HCT116 (cell line): ENCODE measurements at regions not wholly inside any gene's neighbourhood (a gene's known extent, or its start where the extent isn't known, plus 50 kb on each side); places are given as distances from the start of the nearest gene placed in this dataset.

Experiments
- ATAC-seq: fragments of 200-7000 bp; cut with Tn5 transposase; 2 replicates; pipeline ENCODE4 v1.9.1; 2020; ENCODE audit warnings: mild to moderate bottlenecking, moderate library complexity
- BruUV-seq: library from RNA; stranded (reverse); fragments of 400-500 nt; replicated peaks from 2 replicates; lab custom pipeline; 2021; lab: Mats Ljungman, UMichigan
- CTCF ChIA-PET: fragments of 300-600 bp; sonication (Branson Sonifier 250); formaldehyde crosslinking; loops from one replicate; lab custom pipeline; 2021; ENCODE audit warnings: antibody characterized with exemption; lab: Charles Lee
- POLR2A ChIA-PET: fragments of 300-600, 350-600 bp; sonication (Branson Sonifier 250); formaldehyde crosslinking; loops from one replicate; lab custom pipeline; 2021; ENCODE audit warnings: antibody characterized with exemption; lab: Charles Lee
- RAD21 ChIA-PET, 2 experiments: fragments of 300-600 bp; sonication (Branson Sonifier 250); formaldehyde crosslinking; loops; one replicate each; lab custom pipeline; 2023; ENCODE audit warnings: low total read pairs in 2 of 2; ENCODE audit not compliant: uncharacterized antibody in 2 of 2, unreplicated experiment in 2 of 2, low non-redundant PET in 1 of 2; lab: Charles Lee
- DNase-seq: peaks from one replicate; pipeline ENCODE4 v3.0.0-alpha.2; 2010; ENCODE audit warnings: low read depth, low spot score
- H2AFZ ChIP-seq: fragments of 200-600 bp; shearing (Covaris generic), sonication (generic); 2 replicates; pipeline ENCODE4 v1.6.1; 2017; ENCODE audit warnings: low read depth, mixed run types, mixed read lengths, antibody characterized with exemption, low read length; ENCODE audit not compliant: poor library complexity, severe bottlenecking
- H3K27ac ChIP-seq: 2 replicates; pipeline ENCODE4 v1.5.1; 2012; ENCODE audit warnings: low read depth, low read length
- H3K27me3 ChIP-seq: fragments of 200-600 bp; sonication (generic); 2 replicates; pipeline ENCODE4 v1.6.1; 2016; ENCODE audit warnings: mixed run types, low read length, mixed read lengths; ENCODE audit not compliant: insufficient read depth
- H3K36me3 ChIP-seq, 2 experiments: fragments of 200-500 bp in 1 of 2; fragments of 200-600 bp in 1 of 2; sonication (Bioruptor generic) in 1 of 2; sonication (generic) in 1 of 2; 2 replicates each; pipeline versions ENCODE4 v1.5.1 to v1.6.1; 2014 to 2016; ENCODE audit warnings: low read length in 2 of 2, inconsistent platforms in 1 of 2, mixed read lengths in 1 of 2, mixed run types in 1 of 2; ENCODE audit not compliant: insufficient read depth in 2 of 2, control insufficient read depth in 1 of 2
- H3K4me1 ChIP-seq, 2 experiments: fragments of 200-600 bp in 1 of 2; sonication (generic) in 1 of 2; 2 replicates each; pipeline versions ENCODE4 v1.5.1 to v1.6.1; 2012 to 2017; ENCODE audit warnings: low read length in 2 of 2, inconsistent platforms in 1 of 2, mild to moderate bottlenecking in 1 of 2, mixed read lengths in 1 of 2, mixed run types in 1 of 2, moderate library complexity in 1 of 2; ENCODE audit not compliant: insufficient read depth in 2 of 2, control insufficient read depth in 1 of 2
- H3K4me2 ChIP-seq: fragments of 200-600 bp; sonication (generic); 2 replicates; pipeline ENCODE4 v1.6.1; 2017; ENCODE audit warnings: mixed run types, low read length, mixed read lengths
- H3K4me3 ChIP-seq, 2 experiments: fragments of 200-600 bp in 1 of 2; sonication (generic) in 1 of 2; replicated peaks in 1 of 2; 2 replicates each; pipeline ENCODE4 v1.5.1; 2011 to 2016; ENCODE audit warnings: low read length in 2 of 2, control low read depth in 1 of 2, low read depth in 1 of 2, mild to moderate bottlenecking in 1 of 2, mixed read lengths in 1 of 2, mixed run types in 1 of 2
- H3K79me2 ChIP-seq: fragments of 200-600 bp; sonication (generic); 2 replicates; pipeline ENCODE4 v1.6.1; 2017; ENCODE audit warnings: mild to moderate bottlenecking, mixed run types, low read length, moderate library complexity, mixed read lengths; ENCODE audit not compliant: insufficient read depth
- H3K9ac ChIP-seq: fragments of 200-600 bp; sonication (generic); 2 replicates; pipeline ENCODE4 v1.6.1; 2016; ENCODE audit warnings: low read length, mixed read lengths
- H3K9me2 ChIP-seq: fragments of 200-600 bp; sonication (generic), shearing (Covaris generic); 2 replicates; pipeline ENCODE4 v1.6.1; 2017; ENCODE audit warnings: mixed run types, mild to moderate bottlenecking, moderate library complexity; ENCODE audit not compliant: insufficient read depth
- H3K9me3 ChIP-seq, 2 experiments: fragments of 200-500 bp in 1 of 2; fragments of 200-600 bp in 1 of 2; sonication (Bioruptor generic) in 1 of 2; sonication (generic) in 1 of 2; 2 replicates each; pipeline ENCODE4 v1.6.1; 2014 to 2017; ENCODE audit warnings: low read length in 2 of 2, mixed read lengths in 2 of 2, inconsistent platforms in 1 of 2, low read depth in 1 of 2, mild to moderate bottlenecking in 1 of 2, mixed run types in 1 of 2, moderate library complexity in 1 of 2; ENCODE audit not compliant: control insufficient read depth in 1 of 2, insufficient read depth in 1 of 2
- H4K20me1 ChIP-seq: fragments of 200-600 bp; sonication (generic), shearing (Covaris generic); 2 replicates; pipeline ENCODE4 v1.6.1; 2017; ENCODE audit warnings: mixed run types, mild to moderate bottlenecking, moderate library complexity; ENCODE audit not compliant: insufficient read depth
- CBX3 ChIP-seq: IDR thresholded peaks from 2 replicates; pipeline ENCODE4 v1.6.1; 2012; ENCODE audit warnings: low read depth
- CEBPB ChIP-seq: IDR thresholded peaks from 2 replicates; pipeline ENCODE4 v1.6.1; 2012; ENCODE audit warnings: low read depth
- EZH2 ChIP-seq: fragments of 200-600 bp; sonication (generic); IDR thresholded peaks from 2 replicates; pipeline ENCODE4 v1.6.1; 2017; ENCODE audit warnings: antibody characterized with exemption, mixed run types
- EZH2phosphoT487 ChIP-seq: fragments of 200-600 bp; IDR thresholded peaks from 2 replicates; pipeline ENCODE4 v1.6.1; 2018; ENCODE audit warnings: antibody characterized with exemption, borderline replicate concordance
- FOSL1 ChIP-seq: IDR thresholded peaks from 2 replicates; pipeline ENCODE4 v1.6.1; 2012; ENCODE audit warnings: low read depth
- JUND ChIP-seq: IDR thresholded peaks from 2 replicates; pipeline ENCODE4 v1.6.1; 2012
- POLR2A ChIP-seq: IDR thresholded peaks from 2 replicates; pipeline ENCODE4 v1.7.0; 2011; ENCODE audit warnings: borderline replicate concordance; ENCODE audit not compliant: insufficient read depth, insufficient read length; ENCODE audit errors: extremely low read depth
- RAD21 ChIP-seq: IDR thresholded peaks from 2 replicates; pipeline ENCODE4 v1.6.1; 2012; ENCODE audit warnings: low read depth, mild to moderate bottlenecking
- SIN3A ChIP-seq: IDR thresholded peaks from 2 replicates; pipeline ENCODE4 v1.6.1; 2012; ENCODE audit warnings: low read depth
- SP1 ChIP-seq: IDR thresholded peaks from 2 replicates; pipeline ENCODE4 v1.6.1; 2012; ENCODE audit warnings: low read depth
- TCF7L2 ChIP-seq: IDR thresholded peaks from 2 replicates; pipeline ENCODE4 v1.7.0; 2011; ENCODE audit warnings: borderline replicate concordance, inconsistent platforms; ENCODE audit not compliant: insufficient read depth, insufficient read length; ENCODE audit errors: extremely low read depth
- YY1 ChIP-seq: IDR thresholded peaks from 2 replicates; pipeline ENCODE4 v1.6.1; 2011; ENCODE audit warnings: low read length, low read depth, moderate library complexity, mild to moderate bottlenecking; ENCODE audit not compliant: insufficient replicate concordance; ENCODE audit errors: extremely low read depth
- ZFX ChIP-seq: fragments of 450-650 bp; IDR thresholded peaks from 2 replicates; pipeline ENCODE4 v1.6.1; 2017
- ZNF274 ChIP-seq: fragments of 200-500 bp; sonication (Bioruptor generic); IDR thresholded peaks from 2 replicates; pipeline ENCODE4 v1.6.1; 2014; ENCODE audit warnings: mild to moderate bottlenecking, low read depth, low read length, inconsistent platforms
- intact Hi-C: fragments of 100-400 bp; cut with micrococcal nuclease; formaldehyde crosslinking; loops from 2 replicates; pipeline ENCODE4 v1.10.0; 2022
- TF ChIP-seq, protein P1 (sequence below): IDR thresholded peaks from 2 replicates; pipeline ENCODE4 v1.6.1; 2012; ENCODE audit warnings: low read depth
- TF ChIP-seq, protein P2 (sequence below): IDR thresholded peaks from 2 replicates; pipeline ENCODE4 v1.6.1; 2012
- TF ChIP-seq, protein P3 (sequence below), 3 experiments: fragments of 200-600 bp in 1 of 3; sonication (generic) in 1 of 3; IDR thresholded peaks in 2 of 3; conservative IDR thresholded peaks in 1 of 3; 2 replicates each; pipeline ENCODE4 v1.5.1; 2012 to 2017; ENCODE audit warnings: low read depth in 2 of 3, low read length in 2 of 3, antibody characterized with exemption in 1 of 3, borderline replicate concordance in 1 of 3, control low read depth in 1 of 3, mild to moderate bottlenecking in 1 of 3, mixed read lengths in 1 of 3, mixed run types in 1 of 3, moderate library complexity in 1 of 3; ENCODE audit not compliant: insufficient read depth in 1 of 3
- TF ChIP-seq, protein P4 (sequence below): IDR thresholded peaks from 2 replicates; pipeline ENCODE4 v1.6.1; 2011; ENCODE audit warnings: mild to moderate bottlenecking, low read length, moderate library complexity; ENCODE audit not compliant: insufficient replicate concordance; ENCODE audit errors: extremely low read depth
- TF ChIP-seq, protein P5 (sequence below): IDR thresholded peaks from 2 replicates; pipeline ENCODE4 v1.6.1; 2012

DNA sequence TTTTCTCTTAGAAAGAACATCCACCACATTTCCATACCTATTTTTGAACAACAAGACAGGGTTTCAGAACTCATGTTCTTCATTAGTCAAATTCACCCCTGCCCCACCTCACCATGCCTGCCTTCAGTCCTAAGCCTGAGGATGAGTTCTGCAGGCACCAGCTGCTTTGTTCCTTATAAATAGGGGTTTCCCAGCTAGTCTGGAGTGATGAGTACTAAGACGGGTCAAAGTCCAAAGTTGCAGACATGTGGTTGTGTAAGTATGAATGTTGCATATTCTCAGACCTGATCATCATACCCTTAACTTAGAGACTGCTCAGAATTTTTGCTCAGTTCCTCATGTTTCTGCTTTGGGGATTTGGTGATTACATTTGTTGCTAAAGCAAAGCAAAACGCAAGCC is 257.7 kb upstream of the CDYL start:
- Histone ChIP-seq H3K4me2 (no peak overlapping the region), H3K79me2 (no peaks in the 10 kb centered on the region), H3K9me2 (no peaks in the 10 kb centered on the region), H3K27ac (no peak overlapping the region), H3K36me3 (no peaks in the 10 kb centered on the region), H3K9ac (no peak overlapping the region), H2AFZ (no peak overlapping the region), H3K4me1 (no peaks in the 10 kb centered on the region), H3K9me3 (no peaks in the 10 kb centered on the region), H3K27me3 (no peaks in the 10 kb centered on the region), H3K4me3 (no peak overlapping the region), H4K20me1 (no peaks in the 10 kb centered on the region)
- CTCF ChIA-PET: no interaction called here
- DNase-seq (no peak), ATAC-seq (no peak)
- TF ChIP-seq CEBPB: no peak
- TF ChIP-seq, protein P1, sequence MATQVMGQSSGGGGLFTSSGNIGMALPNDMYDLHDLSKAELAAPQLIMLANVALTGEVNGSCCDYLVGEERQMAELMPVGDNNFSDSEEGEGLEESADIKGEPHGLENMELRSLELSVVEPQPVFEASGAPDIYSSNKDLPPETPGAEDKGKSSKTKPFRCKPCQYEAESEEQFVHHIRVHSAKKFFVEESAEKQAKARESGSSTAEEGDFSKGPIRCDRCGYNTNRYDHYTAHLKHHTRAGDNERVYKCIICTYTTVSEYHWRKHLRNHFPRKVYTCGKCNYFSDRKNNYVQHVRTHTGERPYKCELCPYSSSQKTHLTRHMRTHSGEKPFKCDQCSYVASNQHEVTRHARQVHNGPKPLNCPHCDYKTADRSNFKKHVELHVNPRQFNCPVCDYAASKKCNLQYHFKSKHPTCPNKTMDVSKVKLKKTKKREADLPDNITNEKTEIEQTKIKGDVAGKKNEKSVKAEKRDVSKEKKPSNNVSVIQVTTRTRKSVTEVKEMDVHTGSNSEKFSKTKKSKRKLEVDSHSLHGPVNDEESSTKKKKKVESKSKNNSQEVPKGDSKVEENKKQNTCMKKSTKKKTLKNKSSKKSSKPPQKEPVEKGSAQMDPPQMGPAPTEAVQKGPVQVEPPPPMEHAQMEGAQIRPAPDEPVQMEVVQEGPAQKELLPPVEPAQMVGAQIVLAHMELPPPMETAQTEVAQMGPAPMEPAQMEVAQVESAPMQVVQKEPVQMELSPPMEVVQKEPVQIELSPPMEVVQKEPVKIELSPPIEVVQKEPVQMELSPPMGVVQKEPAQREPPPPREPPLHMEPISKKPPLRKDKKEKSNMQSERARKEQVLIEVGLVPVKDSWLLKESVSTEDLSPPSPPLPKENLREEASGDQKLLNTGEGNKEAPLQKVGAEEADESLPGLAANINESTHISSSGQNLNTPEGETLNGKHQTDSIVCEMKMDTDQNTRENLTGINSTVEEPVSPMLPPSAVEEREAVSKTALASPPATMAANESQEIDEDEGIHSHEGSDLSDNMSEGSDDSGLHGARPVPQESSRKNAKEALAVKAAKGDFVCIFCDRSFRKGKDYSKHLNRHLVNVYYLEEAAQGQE: no peak
- no peak for TF ChIP-seq ZNF274
- no peak for TF ChIP-seq SP1
- TF ChIP-seq EZH2: no peak
- no peak for TF ChIP-seq YY1
- no peak for TF ChIP-seq ZFX
- TF ChIP-seq RAD21: no peak
- TF ChIP-seq SIN3A: no peak
- no peak for TF ChIP-seq EZH2phosphoT487
- TF ChIP-seq JUND: no peak
- TF ChIP-seq, protein P2, sequence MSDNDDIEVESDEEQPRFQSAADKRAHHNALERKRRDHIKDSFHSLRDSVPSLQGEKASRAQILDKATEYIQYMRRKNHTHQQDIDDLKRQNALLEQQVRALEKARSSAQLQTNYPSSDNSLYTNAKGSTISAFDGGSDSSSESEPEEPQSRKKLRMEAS: no peak
- no peak for TF ChIP-seq TCF7L2
- TF ChIP-seq CBX3: no peak
- TF ChIP-seq, protein P3, sequence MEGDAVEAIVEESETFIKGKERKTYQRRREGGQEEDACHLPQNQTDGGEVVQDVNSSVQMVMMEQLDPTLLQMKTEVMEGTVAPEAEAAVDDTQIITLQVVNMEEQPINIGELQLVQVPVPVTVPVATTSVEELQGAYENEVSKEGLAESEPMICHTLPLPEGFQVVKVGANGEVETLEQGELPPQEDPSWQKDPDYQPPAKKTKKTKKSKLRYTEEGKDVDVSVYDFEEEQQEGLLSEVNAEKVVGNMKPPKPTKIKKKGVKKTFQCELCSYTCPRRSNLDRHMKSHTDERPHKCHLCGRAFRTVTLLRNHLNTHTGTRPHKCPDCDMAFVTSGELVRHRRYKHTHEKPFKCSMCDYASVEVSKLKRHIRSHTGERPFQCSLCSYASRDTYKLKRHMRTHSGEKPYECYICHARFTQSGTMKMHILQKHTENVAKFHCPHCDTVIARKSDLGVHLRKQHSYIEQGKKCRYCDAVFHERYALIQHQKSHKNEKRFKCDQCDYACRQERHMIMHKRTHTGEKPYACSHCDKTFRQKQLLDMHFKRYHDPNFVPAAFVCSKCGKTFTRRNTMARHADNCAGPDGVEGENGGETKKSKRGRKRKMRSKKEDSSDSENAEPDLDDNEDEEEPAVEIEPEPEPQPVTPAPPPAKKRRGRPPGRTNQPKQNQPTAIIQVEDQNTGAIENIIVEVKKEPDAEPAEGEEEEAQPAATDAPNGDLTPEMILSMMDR (IDR thresholded peaks at IDR 0.05 in 2 of 3, conservative IDR thresholded peaks at IDR 0.05 in 1 of 3; ENCODE audit: borderline replicate concordance in 1 of 3, insufficient read depth in 1 of 3, low read depth in 2 of 3, low read length in 2 of 3): no peak
- TF ChIP-seq, protein P4, sequence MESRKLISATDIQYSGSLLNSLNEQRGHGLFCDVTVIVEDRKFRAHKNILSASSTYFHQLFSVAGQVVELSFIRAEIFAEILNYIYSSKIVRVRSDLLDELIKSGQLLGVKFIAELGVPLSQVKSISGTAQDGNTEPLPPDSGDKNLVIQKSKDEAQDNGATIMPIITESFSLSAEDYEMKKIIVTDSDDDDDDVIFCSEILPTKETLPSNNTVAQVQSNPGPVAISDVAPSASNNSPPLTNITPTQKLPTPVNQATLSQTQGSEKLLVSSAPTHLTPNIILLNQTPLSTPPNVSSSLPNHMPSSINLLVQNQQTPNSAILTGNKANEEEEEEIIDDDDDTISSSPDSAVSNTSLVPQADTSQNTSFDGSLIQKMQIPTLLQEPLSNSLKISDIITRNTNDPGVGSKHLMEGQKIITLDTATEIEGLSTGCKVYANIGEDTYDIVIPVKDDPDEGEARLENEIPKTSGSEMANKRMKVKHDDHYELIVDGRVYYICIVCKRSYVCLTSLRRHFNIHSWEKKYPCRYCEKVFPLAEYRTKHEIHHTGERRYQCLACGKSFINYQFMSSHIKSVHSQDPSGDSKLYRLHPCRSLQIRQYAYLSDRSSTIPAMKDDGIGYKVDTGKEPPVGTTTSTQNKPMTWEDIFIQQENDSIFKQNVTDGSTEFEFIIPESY: no peak
- TF ChIP-seq POLR2A: no peak
- TF ChIP-seq, protein P5, sequence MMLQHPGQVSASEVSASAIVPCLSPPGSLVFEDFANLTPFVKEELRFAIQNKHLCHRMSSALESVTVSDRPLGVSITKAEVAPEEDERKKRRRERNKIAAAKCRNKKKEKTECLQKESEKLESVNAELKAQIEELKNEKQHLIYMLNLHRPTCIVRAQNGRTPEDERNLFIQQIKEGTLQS: no peak
- no peak for TF ChIP-seq FOSL1
- RAD21 ChIA-PET: no interaction called here
- no TSS peak for BruUV-seq
- POLR2A ChIA-PET: no interaction called here
- intact Hi-C loops: no loop called here
